AG04450 (cell line): ENCODE measurements at regions not wholly inside any gene's neighbourhood (a gene's known extent, or its start where the extent isn't known, plus 50 kb on each side); places are given as distances from the start of the nearest gene placed in this dataset.

Experiments
- CTCF ChIA-PET: fragments of 300-600, 350-600 bp; formaldehyde crosslinking; extraction: SDS; loops from one replicate; lab custom pipeline; 2022; ENCODE audit warnings: antibody characterized with exemption, inconsistent platforms; lab: Charles Lee
- POLR2A ChIA-PET: fragments of 350-600 bp; formaldehyde crosslinking; extraction: SDS; loops from one replicate; lab custom pipeline; 2021; ENCODE audit warnings: antibody characterized with exemption, inconsistent platforms; lab: Yijun Ruan, JAX
- DNase-seq: peaks from one replicate; pipeline ENCODE4 v3.0.0-alpha.2; 2011; ENCODE audit warnings: low read depth, low spot score
- H3K27ac ChIP-seq: one replicate; pipeline ENCODE4 v1.5.1; 2012; ENCODE audit warnings: low read depth, low read length, control low read depth
- H3K27me3 ChIP-seq: one replicate; pipeline ENCODE4 v1.6.0; 2012; ENCODE audit warnings: low read length; ENCODE audit not compliant: control insufficient read depth, insufficient read depth
- H3K4me3 ChIP-seq: 2 replicates; pipeline ENCODE4 v1.5.1; 2011; ENCODE audit warnings: mild to moderate bottlenecking, low read depth, low read length, control low read depth
- H3K9me3 ChIP-seq: 2 replicates; pipeline ENCODE4 v1.5.1; 2012; ENCODE audit warnings: low read length; ENCODE audit not compliant: control insufficient read depth, insufficient read depth
- CTCF ChIP-seq: IDR thresholded peaks from 2 replicates; pipeline ENCODE4 v1.5.1; 2011; ENCODE audit warnings: low read depth, low read length, control low read depth, inconsistent platforms

- no peak overlapping the region for H3K27ac ChIP-seq
- ChIA-PET CTCF (interaction anchor here (0.9 kb wide), 1 partner anchor 25 kb away, joined by 3 read pairs; no protein-coding TSS in a partner anchor), POLR2A (no interaction called here)
- no peak for DNase-seq
- TF ChIP-seq CTCF: no peak
- no peak overlapping the region for H3K4me3 ChIP-seq
- no peaks in the 10 kb centered on the region for H3K27me3 ChIP-seq
- no peaks in the 10 kb centered on the region for H3K9me3 ChIP-seq
These were observed 61.0 kb downstream of the MRGPRX1 start for GRCh38 chr11:18878211-18878610.

GRCh38 chr11:18865951-18866350 lies 73.3 kb downstream of the MRGPRX1 start:
- DNase-seq: no peak
- no peak overlapping the region for H3K27ac ChIP-seq
- no peak overlapping the region for H3K4me3 ChIP-seq
- no peaks in the 10 kb centered on the region for H3K9me3 ChIP-seq
- TF ChIP-seq CTCF: no peak
- H3K27me3 ChIP-seq: no peaks in the 10 kb centered on the region
- ChIA-PET CTCF (interaction anchor here (0.6 kb wide), 1 partner anchor 750 kb away, joined by 3 read pairs; no protein-coding TSS in a partner anchor), POLR2A (no interaction called here)

- POLR2A ChIA-PET: no interaction called here
- no peak for DNase-seq
- Histone ChIP-seq H3K4me3 (no peak overlapping the region), H3K27me3 (no peaks in the 10 kb centered on the region), H3K9me3 (no peaks in the 10 kb centered on the region), H3K27ac (no peak overlapping the region)
- no peak for TF ChIP-seq CTCF
- CTCF ChIA-PET: no interaction called here
These were observed 73.7 kb upstream of the PTPN5 start for GRCh38 chr11:18865261-18865660.

- DNase-seq: no peak
- Histone ChIP-seq H3K4me3 (no peak overlapping the region), H3K9me3 (no peaks in the 10 kb centered on the region), H3K27me3 (no peaks in the 10 kb centered on the region), H3K27ac (no peak overlapping the region)
- ChIA-PET CTCF (interaction anchor here (1.0 to 1.6 kb wide), 2 partner anchors 25 to 738 kb away, joined by 3 to 4 read pairs; no protein-coding TSS in a partner anchor), POLR2A (no interaction called here)
- peak; percentile 50 for TF ChIP-seq CTCF
These were observed 61.6 kb upstream of the PTPN5 start for GRCh38 chr11:18853086-18853720.

- DNase-seq: no peak
- Histone ChIP-seq H3K27me3 (no peaks in the 10 kb centered on the region), H3K9me3 (no peaks in the 10 kb centered on the region), H3K27ac (no peak overlapping the region), H3K4me3 (no peak overlapping the region)
- ChIA-PET POLR2A (no interaction called here), CTCF (no interaction called here)
- TF ChIP-seq CTCF: no peak
These were observed 57.8 kb upstream of the PTPN5 start for GRCh38 chr11:18849406-18849805.
